SKM-1 treated with dmso at 0.1 percent for 144 hours (cell line): ENCODE measurements at regions not wholly inside any gene's neighbourhood (a gene's known extent, or its start where the extent isn't known, plus 50 kb on each side); places are given as distances from the start of the nearest gene placed in this dataset.

Source experiments
- DNase-seq: peaks from one replicate; lab custom pipeline; 2025; ENCODE audit not compliant: unreplicated experiment; lab: John Stamatoyannopoulos, UW

DNA sequence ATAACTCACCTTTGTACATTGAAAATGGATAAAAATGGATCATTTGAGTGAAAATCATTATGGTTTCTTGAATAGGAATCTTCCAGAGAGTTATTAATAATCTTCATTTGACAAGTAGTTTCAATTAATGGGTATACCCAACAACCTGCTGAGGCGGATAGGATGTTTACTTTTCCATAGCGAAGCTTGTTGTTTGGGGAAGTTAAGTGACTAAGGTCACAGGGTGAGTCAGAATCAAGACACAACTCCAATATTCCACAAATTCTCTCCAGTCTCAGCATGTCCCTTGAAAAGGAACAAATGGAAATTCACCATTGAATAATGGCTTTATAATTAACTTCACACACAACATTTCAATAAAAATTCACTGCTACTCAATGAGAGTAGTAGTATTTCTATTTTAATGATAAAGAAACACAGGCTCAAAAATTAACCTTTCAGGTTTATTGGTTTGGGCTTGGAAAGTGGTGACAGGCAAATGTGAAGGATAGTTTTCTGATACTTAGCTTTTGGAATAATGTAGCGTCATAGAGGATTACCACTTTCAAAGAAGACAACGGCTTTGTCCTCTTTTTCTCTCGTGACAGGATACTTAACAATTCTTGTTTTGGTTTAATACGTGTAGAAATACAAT is 211.3 kb downstream of the GPD2 start:
- DNase-seq: no peak

DNA sequence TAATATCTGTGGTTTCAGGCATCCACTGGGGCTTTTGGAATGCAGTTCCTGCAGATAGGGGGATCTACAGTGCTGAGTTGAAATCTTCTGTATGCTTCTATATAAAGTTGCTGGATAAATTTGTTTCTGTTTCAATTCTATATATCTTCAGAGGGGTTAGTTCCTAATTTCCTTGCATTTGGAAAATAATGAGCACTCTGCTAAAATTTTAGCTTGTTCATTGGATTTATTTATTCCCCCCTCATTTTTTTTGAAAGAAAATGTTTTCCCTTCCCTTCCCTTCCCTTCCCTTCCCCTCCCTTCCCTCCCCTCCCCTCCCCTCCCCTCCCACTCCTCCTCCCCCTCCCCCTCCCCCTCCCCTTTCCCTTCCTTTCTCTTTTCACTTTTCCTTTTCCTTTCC is 212.3 kb downstream of the GPD2 start:
- no peak for DNase-seq

- no peak for DNase-seq
Observed at GRCh38 chr2:156649596-156649995, 213.4 kb downstream of the GPD2 start.

GRCh38 chr2:156652691-156653090 is 216.5 kb downstream of the GPD2 start:
- no peak for DNase-seq

- no peak for DNase-seq
Observed at GRCh38 chr2:156653675-156654074, 217.5 kb downstream of the GPD2 start.

DNA sequence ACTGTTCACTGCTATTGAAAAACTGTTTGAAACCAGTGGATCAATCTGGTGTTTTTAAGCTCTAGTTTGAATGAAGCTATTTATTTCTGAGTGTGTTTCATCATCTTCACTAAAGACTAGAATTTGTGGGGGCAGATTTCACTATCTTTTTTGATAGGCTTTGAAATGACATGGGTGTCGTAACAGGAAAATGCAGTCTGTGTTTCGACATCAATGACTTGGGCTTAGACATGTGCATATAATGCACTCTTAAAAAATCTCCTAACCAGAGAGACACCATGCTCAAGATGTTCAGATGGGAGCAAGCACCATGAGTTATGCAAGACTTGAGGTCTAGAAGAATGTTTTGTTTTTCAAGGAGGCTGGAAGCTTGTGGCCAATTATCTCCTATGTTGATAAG is 221.6 kb downstream of the GPD2 start:
- peak; percentile 49 for DNase-seq

- DNase-seq: no peak
Observed at GRCh38 chr2:156659694-156660093, 223.5 kb downstream of the GPD2 start.

GRCh38 chr2:156663757-156664409 is 227.7 kb downstream of the GPD2 start:
- no peak for DNase-seq

DNA sequence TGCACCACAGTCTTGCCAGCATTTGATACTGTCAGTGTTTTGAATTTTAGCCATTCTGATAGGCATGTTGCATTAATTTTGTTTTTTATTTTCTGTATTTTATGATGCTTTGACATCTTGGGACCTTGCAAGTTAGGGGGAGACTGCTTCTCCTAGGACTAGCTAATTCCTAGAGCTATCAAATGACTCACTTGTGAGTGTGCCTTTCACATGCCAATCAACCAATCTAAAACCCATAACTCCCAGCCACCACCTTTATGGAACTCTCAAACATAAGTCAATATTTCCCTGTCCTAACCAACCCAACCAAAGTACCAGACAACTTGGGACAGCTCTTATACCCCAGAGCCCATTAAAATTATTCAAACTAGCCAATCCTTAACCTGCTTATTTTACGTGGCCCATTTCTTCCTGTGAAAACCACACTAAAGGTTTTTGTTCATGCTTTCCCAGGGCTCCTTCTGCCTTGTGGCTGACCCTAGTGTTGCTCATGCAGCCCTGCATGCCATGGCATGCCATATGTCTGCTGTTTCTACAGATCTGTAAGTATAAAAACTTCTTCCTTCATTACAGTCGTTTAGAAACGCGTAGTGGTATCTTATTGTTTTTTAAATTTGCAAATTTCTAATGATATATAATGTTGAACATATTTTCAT is 230.1 kb downstream of the GPD2 start:
- DNase-seq: no peak

GRCh38 chr2:156670104-156670503 is 233.9 kb downstream of the GPD2 start:
- no peak for DNase-seq

DNA sequence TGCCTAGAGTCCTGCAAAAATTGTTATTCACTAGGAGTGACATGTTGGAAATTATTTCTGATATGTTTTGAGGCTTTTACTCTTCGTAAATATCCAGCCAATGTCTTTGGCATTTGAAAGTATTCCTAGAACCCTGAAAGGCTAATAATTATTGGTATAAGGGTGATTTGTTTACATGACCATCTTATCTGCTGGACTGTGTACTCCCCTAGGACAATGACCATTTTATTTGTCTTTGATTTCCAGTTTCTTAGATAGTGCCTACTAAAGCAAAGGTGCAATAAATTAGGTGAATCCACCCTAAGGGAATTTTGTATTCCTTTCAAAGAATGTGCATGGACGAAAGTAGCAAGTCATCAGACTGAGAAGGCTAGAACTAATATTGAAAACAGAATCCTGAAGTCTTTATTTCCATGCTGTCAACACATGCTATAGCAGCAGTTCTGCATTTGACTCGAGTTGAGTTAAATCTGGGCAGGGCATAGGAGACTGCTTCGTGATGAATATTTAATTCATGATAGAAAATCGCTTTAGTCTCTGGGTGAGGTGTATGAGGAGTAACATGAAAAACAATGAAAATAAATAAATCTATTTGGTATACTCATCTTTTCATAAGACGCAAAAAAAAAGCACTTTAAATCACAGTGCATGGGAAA is 235.7 kb downstream of the GPD2 start:
- no peak for DNase-seq

GRCh38 chr2:156672556-156673332 is 236.6 kb downstream of the GPD2 start:
- DNase-seq: no peak

- no peak for DNase-seq
Observed at GRCh38 chr2:156673333-156673615, 237.1 kb downstream of the GPD2 start.

DNA sequence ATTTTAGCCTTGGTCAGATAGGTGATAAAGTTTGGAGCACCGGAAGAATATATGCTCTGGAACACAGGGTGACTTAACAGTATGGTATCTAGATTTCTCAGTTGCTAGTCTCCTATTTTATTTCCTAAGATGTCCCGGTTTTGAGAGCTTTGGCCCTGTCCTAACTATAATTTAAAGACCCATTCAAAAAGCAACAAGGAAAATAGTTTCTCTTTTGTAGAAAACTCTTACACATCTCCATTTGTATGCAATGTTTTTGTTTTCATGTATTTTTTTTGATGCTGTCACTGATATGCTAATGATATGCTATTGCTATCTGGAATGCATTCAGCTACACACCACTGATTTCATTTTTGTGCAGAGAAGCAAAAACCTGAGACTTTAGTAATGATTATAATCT is 237.8 kb downstream of the GPD2 start:
- DNase-seq: no peak

- no peak for DNase-seq
Observed at GRCh38 chr2:156675896-156676295, 239.7 kb downstream of the GPD2 start.

- no peak for DNase-seq
Observed at GRCh38 chr2:156679820-156680219, 243.6 kb downstream of the GPD2 start.

DNA sequence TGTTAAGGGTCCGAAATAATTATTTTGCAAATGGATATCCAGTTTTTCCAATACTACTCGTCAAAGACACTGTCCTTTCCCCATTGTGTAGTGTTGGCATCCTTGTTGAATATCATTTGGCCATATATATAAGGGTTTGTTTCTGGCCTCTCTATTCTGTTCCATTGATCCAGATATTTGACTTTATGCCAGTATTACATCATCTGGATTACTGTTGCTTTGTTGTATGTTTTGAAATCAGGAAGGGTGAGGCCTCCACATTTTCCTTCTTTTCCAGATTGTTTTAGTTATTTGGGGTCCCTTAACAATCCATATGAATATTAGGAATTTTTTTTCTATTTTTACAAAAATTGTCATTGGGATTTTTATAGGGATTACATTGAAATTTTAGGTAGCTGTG is 244.1 kb downstream of the GPD2 start:
- no peak for DNase-seq

- DNase-seq: no peak
Observed at GRCh38 chr2:156687126-156687525, 250.9 kb downstream of the GPD2 start.

- no peak for DNase-seq
Observed at GRCh38 chr2:156687715-156688114, 251.5 kb downstream of the GPD2 start.

- DNase-seq: no peak
Observed at GRCh38 chr2:156689939-156690338, 253.8 kb downstream of the GPD2 start.

DNA sequence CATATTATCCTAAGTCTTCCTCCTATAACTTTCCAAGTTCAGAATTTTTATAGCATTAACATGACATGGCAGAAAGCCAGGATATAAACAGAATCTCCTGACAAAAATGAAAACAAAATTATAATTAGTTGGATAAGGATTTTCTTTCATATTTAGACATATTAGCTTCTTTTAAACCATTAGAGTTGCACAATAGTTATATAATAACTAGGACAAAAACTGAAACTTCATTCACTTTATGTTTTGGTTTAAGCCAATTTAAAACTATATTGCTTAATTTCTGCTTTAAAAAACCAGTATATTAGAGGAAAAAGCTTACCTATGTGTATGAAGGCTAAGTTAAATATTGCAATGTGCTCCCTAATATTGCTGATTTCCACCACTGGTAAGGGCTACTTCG is 254.8 kb downstream of the GPD2 start:
- DNase-seq: no peak
